IMR-90 (cell line): ENCODE measurements at regions not wholly inside any gene's neighbourhood (a gene's known extent, or its start where the extent isn't known, plus 50 kb on each side); places are given as distances from the start of the nearest gene placed in this dataset.

ENCODE experiments used
- ATAC-seq: fragments of 200-7000 bp; cut with Tn5 transposase; 2 replicates; pipeline ENCODE4 v1.9.1; 2020; ENCODE audit warnings: low read depth, mild to moderate bottlenecking, moderate library complexity
- BruUV-seq: library from RNA; stranded (reverse); fragments of 400-500 nt; replicated peaks from 2 replicates; lab custom pipeline; 2021; lab: Mats Ljungman, UMichigan
- CTCF ChIA-PET: fragments of 300-600 bp; formaldehyde crosslinking; extraction: SDS; loops from one replicate; lab custom pipeline; 2021; ENCODE audit warnings: antibody characterized with exemption; lab: Yijun Ruan, JAX
- POLR2A ChIA-PET: fragments of 300-600 bp; sonication (Branson Sonifier 250); formaldehyde crosslinking; loops from one replicate; lab custom pipeline; 2022; ENCODE audit warnings: antibody characterized with exemption; ENCODE audit not compliant: unreplicated experiment; lab: Charles Lee
- DNase-seq: peaks from one replicate; pipeline ENCODE4 v3.0.0; 2013
- H2AFZ ChIP-seq: replicated peaks from 2 replicates; pipeline ENCODE3; 2013; ENCODE audit warnings: low read length, mild to moderate bottlenecking; ENCODE audit not compliant: poor library complexity
- H2AK5ac ChIP-seq: 2 replicates; pipeline ENCODE4 v1.6.1; 2013; ENCODE audit warnings: low read depth, low read length, inconsistent platforms
- H2AK9ac ChIP-seq: replicated peaks from 2 replicates; pipeline ENCODE3; 2013; ENCODE audit warnings: mild to moderate bottlenecking, low read depth, low read length, moderate library complexity; ENCODE audit not compliant: poor library complexity
- H2BK120ac ChIP-seq: 2 replicates; pipeline ENCODE4 v1.6.1; 2013; ENCODE audit warnings: low read depth, low read length, inconsistent platforms
- H2BK15ac ChIP-seq: 3 replicates; pipeline ENCODE4 v1.6.1; 2013; ENCODE audit warnings: low read depth, low read length, inconsistent platforms
- H2BK20ac ChIP-seq: 2 replicates; pipeline ENCODE4 v1.6.1; 2013; ENCODE audit warnings: low read depth, mild to moderate bottlenecking, inconsistent platforms, low read length, moderate library complexity
- H2BK5ac ChIP-seq: 2 replicates; pipeline ENCODE4 v1.6.1; 2013; ENCODE audit warnings: mild to moderate bottlenecking, low read depth, low read length, inconsistent platforms; ENCODE audit not compliant: poor library complexity, severe bottlenecking
- H3K14ac ChIP-seq: replicated peaks from 2 replicates; pipeline ENCODE4 v1.6.1; 2013; ENCODE audit warnings: low read depth, low read length, inconsistent platforms
- H3K18ac ChIP-seq: 2 replicates; pipeline ENCODE4 v1.6.1; 2013; ENCODE audit warnings: low read depth, low read length, control low read depth
- H3K23ac ChIP-seq: 2 replicates; pipeline ENCODE4 v1.6.1; 2013; ENCODE audit warnings: low read depth, low read length, inconsistent platforms
- H3K27ac ChIP-seq: 2 replicates; pipeline ENCODE4 v1.5.1; 2013; ENCODE audit warnings: mild to moderate bottlenecking, control low read depth, low read length; ENCODE audit not compliant: insufficient read depth
- H3K27me3 ChIP-seq: 2 replicates; pipeline ENCODE4 v1.6.1; 2013; ENCODE audit warnings: low read length; ENCODE audit not compliant: control insufficient read depth, insufficient read depth
- H3K36me3 ChIP-seq: 2 replicates; pipeline ENCODE4 v1.6.1; 2013; ENCODE audit warnings: low read length, mixed read lengths; ENCODE audit not compliant: control insufficient read depth, insufficient read depth
- H3K4ac ChIP-seq: 2 replicates; pipeline ENCODE4 v1.6.1; 2013; ENCODE audit warnings: low read depth, low read length, inconsistent platforms
- H3K4me1 ChIP-seq: 2 replicates; pipeline ENCODE4 v1.6.1; 2013; ENCODE audit warnings: low read length, mixed read lengths; ENCODE audit not compliant: control insufficient read depth, insufficient read depth
- H3K4me2 ChIP-seq: 2 replicates; pipeline ENCODE4 v1.6.1; 2013; ENCODE audit warnings: low read depth, mild to moderate bottlenecking, control low read depth, low read length, moderate library complexity
- H3K4me3 ChIP-seq: 2 replicates; pipeline ENCODE4 v1.5.1; 2013; ENCODE audit warnings: low read depth, mild to moderate bottlenecking, control low read depth, low read length, moderate library complexity; ENCODE audit not compliant: insufficient read depth
- H3K56ac ChIP-seq: 2 replicates; pipeline ENCODE4 v1.6.1; 2013; ENCODE audit warnings: low read length, inconsistent platforms; ENCODE audit not compliant: insufficient read depth; ENCODE audit errors: extremely low read depth
- H3K79me1 ChIP-seq, 2 experiments: 2 replicates each; pipeline ENCODE4 v1.6.1; 2013; ENCODE audit warnings: low read length in 2 of 2, inconsistent platforms in 1 of 2, low read depth in 1 of 2
- H3K9ac ChIP-seq: 2 replicates; pipeline ENCODE4 v1.6.1; 2013; ENCODE audit warnings: low read depth, low read length, control low read depth
- H3K9me1 ChIP-seq: 2 replicates; pipeline ENCODE4 v1.6.1; 2013; ENCODE audit warnings: low read length, inconsistent platforms; ENCODE audit not compliant: insufficient read depth
- H3K9me3 ChIP-seq: 2 replicates; pipeline ENCODE4 v1.6.1; 2013; ENCODE audit warnings: low read length; ENCODE audit not compliant: control insufficient read depth, insufficient read depth
- H4K20me1 ChIP-seq: 2 replicates; pipeline ENCODE4 v1.6.1; 2013; ENCODE audit warnings: low read length, inconsistent platforms; ENCODE audit not compliant: insufficient read depth
- H4K5ac ChIP-seq: 2 replicates; pipeline ENCODE4 v1.6.1; 2013; ENCODE audit warnings: mild to moderate bottlenecking, low read depth, low read length, control low read depth
- H4K8ac ChIP-seq, 2 experiments: 2 replicates each; pipeline ENCODE4 v1.6.1; 2013; ENCODE audit warnings: low read depth in 2 of 2, low read length in 2 of 2, control low read depth in 1 of 2, inconsistent platforms in 1 of 2
- H4K91ac ChIP-seq: 2 replicates; pipeline ENCODE4 v1.6.1; 2013; ENCODE audit warnings: low read depth, low read length, inconsistent platforms; ENCODE audit not compliant: insufficient read depth
- CHD1 ChIP-seq: IDR thresholded peaks from 2 replicates; pipeline ENCODE4 v1.6.1; 2012; ENCODE audit warnings: low read depth, low read length, improper control_type of control experiment
- FOS ChIP-seq: fragments of 150-350 bp; IDR thresholded peaks from 2 replicates; pipeline ENCODE4 v1.6.1; 2016; ENCODE audit warnings: low read depth, low read length
- POLR2A ChIP-seq: IDR thresholded peaks from 2 replicates; pipeline ENCODE4 v1.6.1; 2012; ENCODE audit warnings: mild to moderate bottlenecking, low read depth, low read length
- RAD21 ChIP-seq: IDR thresholded peaks from 2 replicates; pipeline ENCODE4 v1.6.1; 2012; ENCODE audit warnings: low read length, improper control_type of control experiment
- RFX5 ChIP-seq: IDR thresholded peaks from 2 replicates; pipeline ENCODE4 v1.8.0; 2012; ENCODE audit warnings: low read depth, mild to moderate bottlenecking, low read length, moderate library complexity
- SMC3 ChIP-seq: fragments of 150-350 bp; IDR thresholded peaks from 2 replicates; pipeline ENCODE4 v1.6.1; 2016; ENCODE audit warnings: low read depth, mild to moderate bottlenecking, antibody characterized with exemption, low read length, moderate library complexity
- WGBS, 2 experiments: methylation state at CpG; one replicate each; pipeline versions ENCODE4 v1.1.5 to v1.1.7; 2013; ENCODE audit warnings: missing lambda C conversion rate in 2 of 2; ENCODE audit not compliant: insufficient read length in 1 of 2; ENCODE audit errors: extremely low coverage in 2 of 2; 5-methylcytosine and 5-hydroxymethylcytosine counted together
- dilution Hi-C: fragments of 300-500 bp; cut with HindIII; formaldehyde crosslinking; loops from one replicate; pipeline ENCODE4 v1.14.3; 2018; ENCODE audit warnings: low sequenced_read_pairs; ENCODE audit not compliant: unreplicated experiment
- in situ Hi-C: fragments of 300-500 bp; cut with MboI; formaldehyde crosslinking; loops from 3 replicates; pipeline ENCODE4 v1.14.3; 2019; ENCODE audit warnings: low sequenced_read_pairs, inconsistent platforms, mixed read lengths
- intact Hi-C: fragments of 100-400 bp; cut with micrococcal nuclease; formaldehyde crosslinking; loops from 2 replicates; pipeline ENCODE4 v1.10.0; 2022

- H3K56ac ChIP-seq: no peak overlapping the region
- H2AFZ ChIP-seq: no peak overlapping the region
- no peaks in the 10 kb centered on the region for H3K27me3 ChIP-seq
- TF ChIP-seq CHD1: no peak
- TF ChIP-seq RFX5: no peak
- TF ChIP-seq RAD21: no peak
- TF ChIP-seq POLR2A: no peak
- no peak for TF ChIP-seq FOS
- no peak for TF ChIP-seq SMC3
- H3K4ac ChIP-seq: no peak overlapping the region
- no peak overlapping the region for H3K14ac ChIP-seq
- WGBS, 2 experiments: no CpG with 5 or more reads among the region's 4 CpGs
- no TSS peak for BruUV-seq
- no peak overlapping the region for H3K27ac ChIP-seq
- no peak overlapping the region for H2AK9ac ChIP-seq
- no peak overlapping the region for H2BK5ac ChIP-seq
- no peaks in the 10 kb centered on the region for H3K4me1 ChIP-seq
- H2BK20ac ChIP-seq: no peak overlapping the region
- no peak overlapping the region for H3K4me2 ChIP-seq
- H3K9me3 ChIP-seq: peaks cover 4% of the 10 kb centered on the region; the same call in 1 of the 2 replicates
- H3K36me3 ChIP-seq: no peaks in the 10 kb centered on the region
- no peak for DNase-seq
- dilution Hi-C loops: no loop called here
- ATAC-seq: no peak
- H3K9ac ChIP-seq: no peak overlapping the region
- H2BK120ac ChIP-seq: no peak overlapping the region
- in situ Hi-C loops: no loop called here
- no peak overlapping the region for H2AK5ac ChIP-seq
- H2BK15ac ChIP-seq: no peak overlapping the region
- H3K23ac ChIP-seq: no peak overlapping the region
- intact Hi-C loops: no loop called here
- no peaks in the 10 kb centered on the region for H3K9me1 ChIP-seq
- H3K79me1 ChIP-seq: no peaks in the 10 kb centered on the region
- POLR2A ChIA-PET: no interaction called here
- no peak overlapping the region for H4K5ac ChIP-seq
- no peak overlapping the region for H4K8ac ChIP-seq
- H4K20me1 ChIP-seq: no peaks in the 10 kb centered on the region
- H4K91ac ChIP-seq: no peak overlapping the region
- CTCF ChIA-PET: interaction anchor here (0.6 kb wide), 1 partner anchor 706 kb away, joined by 7 read pairs; no protein-coding TSS in a partner anchor
- no peak overlapping the region for H3K18ac ChIP-seq
- no peak overlapping the region for H3K4me3 ChIP-seq
These were observed 59.9 kb upstream of the POU3F3 start for GRCh38 chr2:104793966-104794365.
